RWPE2 (cell line): ENCODE measurements at regions not wholly inside any gene's neighbourhood (a gene's known extent, or its start where the extent isn't known, plus 50 kb on each side); places are given as distances from the start of the nearest gene placed in this dataset.

ENCODE experiments used
- ATAC-seq: fragments of 200-7000 bp; cut with Tn5 transposase; 3 replicates; pipeline ENCODE4 v1.9.1; 2021; ENCODE audit warnings: low read depth
- DNase-seq: peaks from one replicate; pipeline ENCODE4 v3.0.0-alpha.2; 2020; ENCODE audit warnings: low spot score
- H3K27ac ChIP-seq: fragments of 450-650 bp; 2 replicates; pipeline ENCODE4 v1.5.1; 2017; ENCODE audit warnings: mild to moderate bottlenecking; ENCODE audit not compliant: poor library complexity, severe bottlenecking
- H3K27me3 ChIP-seq: fragments of 250-450 bp; sonication (Bioruptor Pico); 2 replicates; pipeline ENCODE4 v1.5.1; 2021; ENCODE audit warnings: mild to moderate bottlenecking, moderate library complexity; ENCODE audit not compliant: insufficient read depth, poor library complexity, severe bottlenecking
- H3K36me3 ChIP-seq: fragments of 250-450 bp; sonication (Bioruptor Pico); 2 replicates; pipeline ENCODE4 v1.5.1; 2020; ENCODE audit warnings: low read depth, mild to moderate bottlenecking, moderate library complexity
- H3K4me1 ChIP-seq: fragments of 250-450 bp; sonication (Bioruptor Pico); 2 replicates; pipeline ENCODE4 v1.5.1; 2021; ENCODE audit warnings: mild to moderate bottlenecking, moderate library complexity; ENCODE audit not compliant: insufficient read depth, poor library complexity, severe bottlenecking
- H3K4me3 ChIP-seq: fragments of 250-450 bp; sonication (Bioruptor Pico); 2 replicates; pipeline ENCODE4 v1.5.1; 2021; ENCODE audit warnings: mild to moderate bottlenecking, moderate library complexity; ENCODE audit not compliant: severe bottlenecking
- H3K9me3 ChIP-seq: fragments of 250-450 bp; sonication (Bioruptor Pico); 2 replicates; pipeline ENCODE4 v1.5.1; 2021; ENCODE audit warnings: mild to moderate bottlenecking, moderate library complexity; ENCODE audit not compliant: severe bottlenecking
- TF ChIP-seq, protein P1 (sequence below): fragments of 450-650 bp; IDR thresholded peaks from one replicate; pipeline ENCODE4 v1.5.1; 2017; ENCODE audit warnings: mild to moderate bottlenecking, moderate library complexity; ENCODE audit not compliant: poor library complexity, severe bottlenecking

DNA sequence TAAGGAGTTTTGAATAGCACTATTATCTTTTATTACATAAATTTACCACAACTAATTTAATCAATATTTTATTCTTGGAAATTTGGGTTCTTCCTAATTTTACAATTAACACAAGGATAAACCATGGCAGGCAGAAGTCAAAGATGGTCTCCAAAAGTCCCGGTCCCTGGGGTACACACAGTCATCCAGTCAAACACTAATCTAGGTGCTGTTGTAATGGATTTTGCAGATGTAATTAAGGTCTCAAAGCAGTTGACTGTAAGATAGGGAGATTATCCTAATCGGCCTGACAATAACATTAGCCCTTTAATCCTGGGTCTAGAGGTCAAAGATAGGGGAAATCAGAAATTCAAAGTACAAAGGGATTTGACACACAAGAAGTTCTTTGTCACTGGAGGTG is 57.5 kb upstream of the HTR1A start:
- H3K9me3 ChIP-seq, result no peaks in the 10 kb centered on the region
- no peak overlapping the region for H3K27ac ChIP-seq
- DNase-seq (no peak), ATAC-seq (no peak)
- H3K27me3 ChIP-seq, result no peaks in the 10 kb centered on the region
- TF ChIP-seq, protein P1, sequence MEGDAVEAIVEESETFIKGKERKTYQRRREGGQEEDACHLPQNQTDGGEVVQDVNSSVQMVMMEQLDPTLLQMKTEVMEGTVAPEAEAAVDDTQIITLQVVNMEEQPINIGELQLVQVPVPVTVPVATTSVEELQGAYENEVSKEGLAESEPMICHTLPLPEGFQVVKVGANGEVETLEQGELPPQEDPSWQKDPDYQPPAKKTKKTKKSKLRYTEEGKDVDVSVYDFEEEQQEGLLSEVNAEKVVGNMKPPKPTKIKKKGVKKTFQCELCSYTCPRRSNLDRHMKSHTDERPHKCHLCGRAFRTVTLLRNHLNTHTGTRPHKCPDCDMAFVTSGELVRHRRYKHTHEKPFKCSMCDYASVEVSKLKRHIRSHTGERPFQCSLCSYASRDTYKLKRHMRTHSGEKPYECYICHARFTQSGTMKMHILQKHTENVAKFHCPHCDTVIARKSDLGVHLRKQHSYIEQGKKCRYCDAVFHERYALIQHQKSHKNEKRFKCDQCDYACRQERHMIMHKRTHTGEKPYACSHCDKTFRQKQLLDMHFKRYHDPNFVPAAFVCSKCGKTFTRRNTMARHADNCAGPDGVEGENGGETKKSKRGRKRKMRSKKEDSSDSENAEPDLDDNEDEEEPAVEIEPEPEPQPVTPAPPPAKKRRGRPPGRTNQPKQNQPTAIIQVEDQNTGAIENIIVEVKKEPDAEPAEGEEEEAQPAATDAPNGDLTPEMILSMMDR, result no peak
- H3K36me3 ChIP-seq, result no peaks in the 10 kb centered on the region
- H3K4me1 ChIP-seq, result no peaks in the 10 kb centered on the region
- H3K4me3 ChIP-seq, result no peak overlapping the region

DNA sequence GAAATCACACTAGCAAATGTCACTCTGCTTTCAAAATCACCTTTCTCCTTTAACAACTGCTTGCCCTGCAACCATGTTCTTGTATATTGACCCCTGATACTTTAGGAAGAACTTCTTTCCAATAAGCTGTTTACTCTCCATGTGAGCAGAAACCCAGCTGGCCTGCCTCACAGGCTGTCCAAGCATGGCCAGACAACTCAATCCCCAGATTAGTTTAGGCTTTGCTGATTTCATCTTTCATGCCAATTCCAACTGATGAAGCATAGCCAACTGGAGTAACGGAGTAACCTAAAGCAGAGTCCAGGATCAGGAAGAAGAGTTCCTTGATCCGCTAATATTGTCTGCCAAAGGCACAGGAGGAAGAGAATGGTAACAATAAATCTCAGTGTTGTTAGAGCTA is 56.7 kb upstream of the HTR1A start:
- TF ChIP-seq, protein P1, result no peak
- ATAC-seq (no peak), DNase-seq (no peak)
- no peaks in the 10 kb centered on the region for H3K4me1 ChIP-seq
- H3K9me3 ChIP-seq, result no peaks in the 10 kb centered on the region
- no peak overlapping the region for H3K27ac ChIP-seq
- H3K36me3 ChIP-seq, result no peaks in the 10 kb centered on the region
- no peak overlapping the region for H3K4me3 ChIP-seq
- no peaks in the 10 kb centered on the region for H3K27me3 ChIP-seq

DNA sequence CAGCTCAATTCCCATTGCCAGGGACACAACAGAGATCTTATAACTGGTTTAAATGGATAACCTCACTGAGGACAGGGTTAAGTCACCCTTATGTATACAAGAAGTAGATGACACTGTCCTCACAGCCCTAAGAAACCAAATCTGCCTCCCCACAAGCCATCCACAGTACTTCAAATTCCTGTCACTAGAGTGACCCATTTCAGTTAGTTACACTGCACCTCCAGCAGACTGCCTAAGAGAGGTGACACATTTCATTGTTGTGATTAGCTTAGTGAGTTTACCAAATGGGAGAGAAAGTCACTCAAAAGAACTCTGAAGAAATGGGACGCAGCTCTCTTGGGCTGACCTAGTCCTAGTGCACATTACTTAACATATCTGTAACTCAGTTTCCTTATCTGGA is 53.6 kb upstream of the HTR1A start:
- no peaks in the 10 kb centered on the region for H3K9me3 ChIP-seq
- no peak for ATAC-seq
- TF ChIP-seq, protein P1, result no peak
- no peak for DNase-seq
- H3K27ac ChIP-seq, result no peak overlapping the region
- H3K4me3 ChIP-seq, result no peak overlapping the region
- H3K27me3 ChIP-seq, result no peaks in the 10 kb centered on the region
- H3K4me1 ChIP-seq, result no peaks in the 10 kb centered on the region
- H3K36me3 ChIP-seq, result no peaks in the 10 kb centered on the region
